Natural killer cell (primary cell): ENCODE measurements at regions not wholly inside any gene's neighbourhood (a gene's known extent, or its start where the extent isn't known, plus 50 kb on each side); places are given as distances from the start of the nearest gene placed in this dataset.

Source experiments
- ATAC-seq, 3 donors: fragments of 150-1000 bp in 2 of 3; fragments of 200-7000 bp in 1 of 3; cut with Tn5 transposase; 1 replicate in 1 of 3; 2 replicates in 2 of 3; pipeline ENCODE4 v1.10.0; 2021; ENCODE audit warnings: mild to moderate bottlenecking in 2 of 3, moderate library complexity in 2 of 3
- DNase-seq, 2 donors: peaks; one replicate each; pipeline versions ENCODE4 v3.0.0 to v3.0.0-alpha.2; 2013 to 2021; ENCODE audit warnings: mixed read lengths in 1 of 2
- H3K27ac ChIP-seq: one replicate; pipeline ENCODE4 v1.5.1; 2013; ENCODE audit warnings: mild to moderate bottlenecking, low read length
- H3K27me3 ChIP-seq: one replicate; pipeline ENCODE4 v1.6.1; 2013; ENCODE audit warnings: low read length; ENCODE audit not compliant: control insufficient read depth, insufficient read depth
- H3K36me3 ChIP-seq: one replicate; pipeline ENCODE4 v1.6.1; 2013; ENCODE audit warnings: low read length; ENCODE audit not compliant: control insufficient read depth, insufficient read depth
- H3K4me1 ChIP-seq: one replicate; pipeline ENCODE4 v1.6.1; 2013; ENCODE audit warnings: low read length; ENCODE audit not compliant: control insufficient read depth, insufficient read depth
- H3K4me3 ChIP-seq: one replicate; pipeline ENCODE4 v1.5.1; 2013; ENCODE audit warnings: low read length
- H3K9me3 ChIP-seq: one replicate; pipeline ENCODE4 v1.6.1; 2013; ENCODE audit warnings: low read length; ENCODE audit not compliant: control insufficient read depth, insufficient read depth
- H3K27ac Mint-ChIP-seq, 2 donors: one replicate each; pipeline ENCODE4 v1.8.0; 2022; ENCODE audit warnings: mild to moderate bottlenecking in 2 of 2, mixed read lengths in 2 of 2, moderate library complexity in 1 of 2
- H3K27me3 Mint-ChIP-seq, 2 donors: one replicate each; pipeline ENCODE4 v1.8.0; 2022; ENCODE audit warnings: low read depth in 2 of 2, mixed read lengths in 2 of 2
- H3K36me3 Mint-ChIP-seq: one replicate; pipeline ENCODE4 v1.8.0; 2022; ENCODE audit warnings: mixed read lengths
- H3K4me1 Mint-ChIP-seq, 2 donors: one replicate each; pipeline ENCODE4 v1.8.0; 2022; ENCODE audit warnings: mixed read lengths in 2 of 2
- H3K4me3 Mint-ChIP-seq: one replicate; pipeline ENCODE4 v1.8.0; 2022; ENCODE audit warnings: mild to moderate bottlenecking, moderate library complexity, mixed read lengths
- H3K9me3 Mint-ChIP-seq, 2 donors: one replicate each; pipeline ENCODE4 v1.8.0; 2022; ENCODE audit warnings: mixed read lengths in 2 of 2
- WGBS: methylation state at CpG from one replicate; pipeline ENCODE4 v1.1.7; 2013; ENCODE audit warnings: missing lambda C conversion rate; ENCODE audit not compliant: insufficient coverage; 5-methylcytosine and 5-hydroxymethylcytosine counted together
- intact Hi-C: fragments of 100-400 bp; cut with micrococcal nuclease; formaldehyde crosslinking; loops from one replicate; pipeline ENCODE4 v1.14.2; 2022
- TF ChIP-seq, protein P1 (sequence below): fragments of 200-600 bp; IDR thresholded peaks from one replicate; pipeline ENCODE4 v1.8.0; 2022; ENCODE audit warnings: antibody characterized with exemption

DNA sequence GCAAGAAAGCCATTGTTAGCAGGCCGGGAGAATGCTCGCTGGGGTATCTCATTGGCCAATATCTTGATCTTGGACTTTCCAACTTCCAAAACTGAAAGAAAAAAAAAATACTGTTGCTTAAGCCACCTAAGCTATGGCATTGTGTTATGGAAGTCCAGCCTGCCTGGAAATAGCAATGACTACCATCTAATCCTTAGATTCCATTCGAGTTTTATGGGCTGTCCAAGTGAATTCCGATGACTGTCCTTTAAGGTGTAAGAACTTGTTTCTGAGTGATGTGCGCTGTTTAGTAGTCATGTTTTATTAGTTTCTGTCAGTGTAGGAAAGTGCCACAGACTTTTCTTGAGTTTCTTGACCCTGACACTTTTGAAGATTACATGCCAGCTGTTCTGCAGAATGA, 762.6 kb downstream of the USP25 start:
- no peaks in the 10 kb centered on the region for H3K4me1 Mint-ChIP-seq
- ATAC-seq (no peak), DNase-seq (no peak)
- 94% methylated on average over 5 of the region's 5 CpGs for WGBS
- Histone ChIP-seq H3K9me3 (no peaks in the 10 kb centered on the region), H3K4me3 (no peak overlapping the region), H3K4me1 (no peaks in the 10 kb centered on the region), H3K36me3 (no peaks in the 10 kb centered on the region), H3K27me3 (no peaks in the 10 kb centered on the region), H3K27ac (no peak overlapping the region)
- no peak overlapping the region for H3K4me3 Mint-ChIP-seq
- intact Hi-C loops: no loop called here
- no peaks in the 10 kb centered on the region for H3K27me3 Mint-ChIP-seq
- H3K36me3 Mint-ChIP-seq: no peaks in the 10 kb centered on the region
- TF ChIP-seq, protein P1, sequence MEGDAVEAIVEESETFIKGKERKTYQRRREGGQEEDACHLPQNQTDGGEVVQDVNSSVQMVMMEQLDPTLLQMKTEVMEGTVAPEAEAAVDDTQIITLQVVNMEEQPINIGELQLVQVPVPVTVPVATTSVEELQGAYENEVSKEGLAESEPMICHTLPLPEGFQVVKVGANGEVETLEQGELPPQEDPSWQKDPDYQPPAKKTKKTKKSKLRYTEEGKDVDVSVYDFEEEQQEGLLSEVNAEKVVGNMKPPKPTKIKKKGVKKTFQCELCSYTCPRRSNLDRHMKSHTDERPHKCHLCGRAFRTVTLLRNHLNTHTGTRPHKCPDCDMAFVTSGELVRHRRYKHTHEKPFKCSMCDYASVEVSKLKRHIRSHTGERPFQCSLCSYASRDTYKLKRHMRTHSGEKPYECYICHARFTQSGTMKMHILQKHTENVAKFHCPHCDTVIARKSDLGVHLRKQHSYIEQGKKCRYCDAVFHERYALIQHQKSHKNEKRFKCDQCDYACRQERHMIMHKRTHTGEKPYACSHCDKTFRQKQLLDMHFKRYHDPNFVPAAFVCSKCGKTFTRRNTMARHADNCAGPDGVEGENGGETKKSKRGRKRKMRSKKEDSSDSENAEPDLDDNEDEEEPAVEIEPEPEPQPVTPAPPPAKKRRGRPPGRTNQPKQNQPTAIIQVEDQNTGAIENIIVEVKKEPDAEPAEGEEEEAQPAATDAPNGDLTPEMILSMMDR: no peak
- H3K9me3 Mint-ChIP-seq: peaks cover 9 to 14% of the 10 kb centered on the region in 2 donors
- no peak overlapping the region for H3K27ac Mint-ChIP-seq

DNA sequence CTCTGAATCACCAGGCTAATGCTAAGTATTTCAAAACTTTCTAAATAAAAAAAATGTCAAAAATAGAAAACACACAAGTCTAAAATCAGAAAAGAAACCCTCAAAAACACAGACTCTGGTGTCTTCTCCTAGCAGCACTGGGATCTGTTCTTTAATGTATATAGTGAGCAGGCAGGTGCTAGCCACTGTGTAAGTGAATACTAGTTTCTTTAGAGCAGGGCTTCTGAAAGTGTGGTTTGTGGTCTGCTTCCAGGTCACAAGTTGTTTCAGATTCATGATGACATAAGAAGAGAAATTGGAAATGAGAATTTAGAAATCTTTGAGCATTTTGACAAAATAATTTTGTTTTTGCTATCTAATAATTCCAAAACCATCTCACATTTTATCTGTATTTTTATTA, 763.1 kb downstream of the USP25 start:
- TF ChIP-seq, protein P1: no peak
- DNase-seq: no peak
- Mint-ChIP-seq H3K27me3 (no peaks in the 10 kb centered on the region), H3K9me3 (peaks cover 12 to 14% of the 10 kb centered on the region in 2 donors), H3K36me3 (no peaks in the 10 kb centered on the region), H3K4me3 (no peak overlapping the region), H3K27ac (no peak overlapping the region), H3K4me1 (no peaks in the 10 kb centered on the region)
- intact Hi-C loops: no loop called here
- Histone ChIP-seq H3K27me3 (no peaks in the 10 kb centered on the region), H3K9me3 (no peaks in the 10 kb centered on the region), H3K4me1 (no peaks in the 10 kb centered on the region), H3K4me3 (no peak overlapping the region), H3K27ac (no peak overlapping the region), H3K36me3 (no peaks in the 10 kb centered on the region)
- ATAC-seq: no peak

DNA sequence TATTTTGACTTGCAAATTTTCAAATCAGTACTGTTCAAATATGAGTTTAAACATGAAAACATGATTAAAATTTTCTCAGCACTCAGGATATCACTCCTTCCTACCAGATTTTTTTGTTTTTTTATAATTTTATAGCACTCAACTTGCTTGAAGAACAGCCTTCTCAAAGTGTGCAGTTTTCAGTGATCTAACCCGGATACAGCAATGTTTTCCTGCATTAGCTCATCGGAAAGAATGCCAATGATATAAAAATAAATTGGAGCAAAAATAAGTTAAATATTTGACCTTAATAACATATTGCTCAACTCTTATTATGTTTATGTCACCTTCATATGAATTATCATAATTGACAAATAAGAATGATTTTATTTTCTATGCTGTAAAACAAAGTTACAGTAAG, 766.8 kb downstream of the USP25 start:
- no peaks in the 10 kb centered on the region for H3K4me1 Mint-ChIP-seq
- intact Hi-C loops: no loop called here
- Histone ChIP-seq H3K27ac (no peak overlapping the region), H3K4me1 (no peaks in the 10 kb centered on the region), H3K4me3 (no peak overlapping the region), H3K27me3 (no peaks in the 10 kb centered on the region), H3K9me3 (no peaks in the 10 kb centered on the region), H3K36me3 (no peaks in the 10 kb centered on the region)
- no peak overlapping the region for H3K4me3 Mint-ChIP-seq
- TF ChIP-seq, protein P1: no peak
- H3K27ac Mint-ChIP-seq: no peak overlapping the region
- no peaks in the 10 kb centered on the region for H3K27me3 Mint-ChIP-seq
- H3K36me3 Mint-ChIP-seq: no peaks in the 10 kb centered on the region
- WGBS: no CpG with 5 or more reads among the region's 2 CpGs
- ATAC-seq (no peak), DNase-seq (no peak)
- peaks cover 18% of the 10 kb centered on the region in 2 donors for H3K9me3 Mint-ChIP-seq

DNA sequence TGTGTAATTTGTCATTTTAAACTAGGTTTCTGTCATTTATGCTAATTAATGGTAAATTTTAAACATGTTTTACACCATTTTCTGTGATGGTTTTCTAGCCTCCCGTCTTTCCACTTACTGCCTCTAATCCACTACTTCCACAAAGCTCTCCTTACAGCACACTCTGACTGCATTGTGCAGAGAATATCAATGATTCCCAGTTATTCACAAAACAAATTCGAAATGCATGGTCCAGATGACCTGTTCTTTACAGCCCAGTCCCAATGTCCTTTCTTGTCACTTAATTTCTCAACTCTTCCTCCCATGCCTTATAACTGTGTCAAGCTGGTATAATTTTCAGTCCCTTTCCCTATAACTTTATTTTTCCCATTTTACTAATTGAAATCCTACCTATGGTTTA, 770.5 kb downstream of the USP25 start:
- Histone ChIP-seq H3K36me3 (no peaks in the 10 kb centered on the region), H3K27me3 (no peaks in the 10 kb centered on the region), H3K4me3 (no peak overlapping the region), H3K4me1 (no peaks in the 10 kb centered on the region), H3K9me3 (no peaks in the 10 kb centered on the region), H3K27ac (no peak overlapping the region)
- no peak overlapping the region for H3K27ac Mint-ChIP-seq
- DNase-seq (no peak), ATAC-seq (no peak)
- H3K9me3 Mint-ChIP-seq: peaks cover 15 to 18% of the 10 kb centered on the region in 2 donors
- WGBS: 71% methylated on average over 2 of the region's 2 CpGs
- no peaks in the 10 kb centered on the region for H3K36me3 Mint-ChIP-seq
- TF ChIP-seq, protein P1: no peak
- H3K27me3 Mint-ChIP-seq: no peaks in the 10 kb centered on the region
- intact Hi-C loops: no loop called here
- no peak overlapping the region for H3K4me3 Mint-ChIP-seq
- no peaks in the 10 kb centered on the region for H3K4me1 Mint-ChIP-seq
